IPS-NIHi7 (cell line): ENCODE measurements at regions not wholly inside any gene's neighbourhood (a gene's known extent, or its start where the extent isn't known, plus 50 kb on each side); places are given as distances from the start of the nearest gene placed in this dataset.

Experiments
- DNase-seq: peaks from one replicate; pipeline ENCODE4 v3.0.0; 2012; ENCODE audit warnings: mixed read lengths; ENCODE audit errors: extremely low spot score

DNA sequence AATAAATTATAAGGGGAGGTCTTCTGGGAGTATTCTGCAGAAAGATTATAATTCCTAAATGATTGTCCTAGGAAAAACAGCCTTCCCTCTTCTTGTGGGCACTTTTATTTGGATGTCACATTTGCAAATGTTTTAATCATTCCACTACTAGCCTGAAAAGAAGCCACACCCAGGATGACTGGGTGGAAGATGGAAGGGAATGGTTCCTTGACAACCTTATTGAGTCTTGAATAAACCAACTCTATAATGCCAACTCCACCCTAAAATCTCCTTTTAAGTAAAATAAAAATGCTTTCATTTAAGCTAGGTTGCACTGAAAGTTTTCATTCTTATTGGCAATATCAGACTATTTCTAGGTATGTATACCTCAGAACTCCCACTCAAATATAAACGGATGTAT, 494.6 kb downstream of the RFC3 start:
- no peak for DNase-seq

DNA sequence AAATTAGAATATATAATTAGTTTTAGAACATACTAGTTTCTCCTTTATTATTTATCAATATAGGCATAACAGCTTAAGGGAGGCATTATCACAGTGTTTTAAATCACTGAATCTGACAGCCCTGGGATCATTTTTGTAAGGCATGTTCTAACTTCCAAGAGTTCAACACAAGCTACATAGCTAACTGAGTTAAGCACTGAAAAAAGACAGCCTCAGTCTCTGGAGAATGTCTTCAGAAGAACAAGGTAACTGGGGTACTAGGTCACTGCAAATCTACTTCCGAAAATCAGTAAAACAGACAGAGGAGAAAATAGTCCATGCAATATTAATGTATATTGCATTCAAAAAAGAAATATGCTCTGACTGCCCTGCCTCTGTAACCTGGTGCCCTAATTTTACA, 502.1 kb downstream of the RFC3 start:
- DNase-seq = no peak

GRCh38 chr13:34322014-34322742, 504.2 kb downstream of the RFC3 start:
- DNase-seq = no peak

- no peak for DNase-seq
Measured at GRCh38 chr13:34322743-34323074, 504.8 kb downstream of the RFC3 start.

GRCh38 chr13:34335014-34336007, 517.4 kb downstream of the RFC3 start:
- no peak for DNase-seq

GRCh38 chr13:34338102-34338501, 520.2 kb downstream of the RFC3 start:
- no peak for DNase-seq

DNA sequence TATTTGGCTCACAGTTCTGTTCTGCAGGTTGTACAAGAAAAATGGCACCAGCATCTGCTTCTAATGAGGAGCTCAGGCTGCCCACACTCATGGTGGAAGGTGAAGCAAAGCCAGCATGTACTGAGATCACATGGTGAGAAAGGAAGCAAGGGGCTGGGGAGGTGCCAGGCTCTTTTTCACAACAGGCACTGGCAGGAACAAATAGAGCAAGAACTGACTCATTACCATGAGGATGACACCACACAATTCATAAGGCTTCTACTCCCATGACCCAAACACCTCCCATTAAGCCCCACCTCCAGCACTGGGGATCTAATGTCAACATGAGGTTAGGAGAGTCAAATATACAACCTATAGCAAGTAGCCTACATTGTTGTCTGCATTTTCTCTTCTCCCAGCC, 522.6 kb downstream of the RFC3 start:
- no peak for DNase-seq

DNA sequence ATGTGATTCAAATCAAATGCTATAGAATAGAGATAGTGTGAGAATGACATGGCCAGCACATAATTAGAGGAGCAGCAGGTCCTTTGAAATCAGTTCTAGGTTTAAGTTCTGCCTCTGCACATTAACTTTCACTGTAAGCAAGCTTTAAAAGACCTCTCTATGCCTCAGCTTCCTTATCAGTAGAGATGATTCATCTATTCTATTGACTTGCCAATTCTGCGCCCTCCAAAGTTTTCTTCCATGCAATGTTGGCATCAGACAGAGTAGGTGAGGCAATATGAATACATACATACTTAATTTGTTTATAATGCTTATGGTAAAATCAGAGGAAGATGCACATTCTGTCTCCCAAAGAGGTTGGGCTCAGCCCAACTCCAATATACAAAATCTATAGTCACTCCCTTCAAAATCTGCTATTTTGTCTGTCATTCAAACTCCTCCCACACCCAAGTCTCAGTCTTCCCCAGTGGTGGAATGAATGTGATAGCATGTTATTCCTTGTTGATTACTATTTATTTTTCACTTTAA, 525.5 kb downstream of the RFC3 start:
- no peak for DNase-seq

DNA sequence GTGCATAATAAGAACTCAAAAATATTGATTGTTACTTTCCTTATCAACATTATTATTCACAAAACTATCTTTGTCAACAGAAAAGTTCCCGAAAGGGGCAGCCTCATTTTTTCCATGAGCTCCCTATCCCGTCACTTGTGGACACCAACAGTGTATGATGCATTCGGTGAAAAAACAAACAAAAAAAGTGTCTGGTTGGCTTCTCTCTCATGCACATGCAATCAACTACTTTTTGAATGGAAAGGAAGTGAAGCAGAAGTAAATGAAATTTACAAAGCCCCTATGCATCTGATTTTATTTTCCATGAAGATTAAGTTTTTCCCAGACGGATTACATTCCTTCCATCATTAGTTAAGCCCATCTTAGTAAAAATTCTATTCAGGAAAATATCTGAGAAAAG, 526.9 kb downstream of the RFC3 start:
- DNase-seq = no peak

DNA sequence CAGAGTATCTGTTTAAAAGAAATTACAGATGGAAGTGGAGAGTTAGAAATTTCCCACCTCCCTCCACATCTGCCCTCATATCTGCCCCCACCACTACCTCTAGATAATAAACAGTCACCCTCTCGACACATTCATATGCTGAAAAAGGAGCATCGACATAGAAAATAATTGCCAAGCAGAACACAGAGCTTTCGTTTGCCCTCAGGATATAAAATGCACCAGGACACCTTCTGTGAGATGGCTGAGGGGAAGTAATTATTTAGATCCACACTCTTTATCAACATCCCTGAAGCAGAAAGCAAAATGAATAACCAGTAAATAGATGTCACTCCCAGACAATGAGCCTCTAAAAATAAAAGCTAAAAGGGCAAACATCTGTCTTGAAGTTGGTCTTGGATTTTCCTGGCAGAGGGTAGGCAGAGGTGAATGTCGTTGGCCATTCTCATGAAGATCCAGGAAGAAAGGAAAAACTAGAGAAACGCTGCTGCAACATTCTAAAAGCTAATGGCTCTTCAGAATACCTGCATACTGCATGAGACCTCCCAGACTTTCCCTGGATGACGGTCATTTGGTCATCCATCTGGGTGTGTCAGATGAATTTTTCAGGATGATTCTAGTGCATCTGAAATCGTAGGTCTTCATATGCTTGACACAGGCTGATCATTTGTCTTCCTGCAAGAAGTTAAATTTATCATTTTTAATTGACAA, 527.5 kb downstream of the RFC3 start:
- no peak for DNase-seq

- no peak for DNase-seq
Measured at GRCh38 chr13:34346626-34347025, 528.7 kb downstream of the RFC3 start.

DNA sequence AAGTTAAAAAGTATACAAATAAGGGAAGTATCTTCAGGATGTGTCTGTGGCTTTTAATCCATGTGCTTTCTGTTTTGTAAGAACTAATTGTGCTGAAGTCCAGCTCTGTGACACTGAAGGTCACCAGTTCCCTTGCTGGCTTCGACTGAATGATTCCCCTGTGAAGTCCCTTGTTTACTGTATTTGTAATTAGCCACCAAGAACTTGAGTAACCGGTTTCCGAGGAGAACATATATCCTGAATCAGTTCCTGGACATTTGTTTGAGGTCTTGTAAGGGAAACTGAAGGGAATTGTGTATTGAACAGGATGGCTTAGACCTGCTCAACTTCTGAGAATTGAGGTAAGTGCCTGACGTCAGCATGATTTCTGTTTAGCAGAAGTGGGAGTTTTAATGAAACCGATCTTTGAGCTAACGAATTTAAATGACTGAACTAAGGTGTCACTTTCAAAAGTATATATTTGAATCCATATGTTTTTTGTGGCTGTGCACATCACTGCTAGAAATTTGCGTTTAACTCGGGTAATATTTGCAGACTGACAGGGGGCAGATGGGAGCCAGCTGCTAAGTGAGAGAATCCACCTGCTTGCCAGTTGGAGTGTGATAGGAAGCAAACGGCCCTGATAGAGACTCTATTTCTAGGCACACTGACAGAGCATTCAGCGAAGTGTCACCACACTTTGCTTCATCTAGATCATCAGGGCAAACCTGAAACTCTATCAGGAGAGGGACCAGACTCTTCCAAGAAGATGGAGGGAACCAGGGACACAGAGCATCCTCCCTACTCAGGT, 530.0 kb downstream of the RFC3 start:
- no peak for DNase-seq

GRCh38 chr13:34349091-34349722, 531.3 kb downstream of the RFC3 start:
- DNase-seq = no peak

DNA sequence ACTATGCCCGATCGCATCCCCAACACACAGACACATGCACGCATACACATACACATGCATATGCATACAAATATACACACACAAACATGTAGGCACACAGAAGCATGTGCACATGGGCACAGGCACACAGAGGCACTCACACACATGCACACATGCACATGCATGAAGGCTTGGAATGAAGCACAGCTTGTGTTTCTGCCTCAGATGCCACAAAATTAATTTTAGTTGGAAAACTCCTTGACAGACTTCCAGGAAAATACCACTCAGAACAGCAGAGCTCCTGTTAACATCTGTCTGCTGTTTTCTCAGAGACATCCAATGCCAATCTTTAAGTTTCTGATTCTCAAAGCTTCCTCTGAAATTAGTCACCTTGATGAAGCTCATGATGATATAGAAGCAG, 532.7 kb downstream of the RFC3 start:
- no peak for DNase-seq

DNA sequence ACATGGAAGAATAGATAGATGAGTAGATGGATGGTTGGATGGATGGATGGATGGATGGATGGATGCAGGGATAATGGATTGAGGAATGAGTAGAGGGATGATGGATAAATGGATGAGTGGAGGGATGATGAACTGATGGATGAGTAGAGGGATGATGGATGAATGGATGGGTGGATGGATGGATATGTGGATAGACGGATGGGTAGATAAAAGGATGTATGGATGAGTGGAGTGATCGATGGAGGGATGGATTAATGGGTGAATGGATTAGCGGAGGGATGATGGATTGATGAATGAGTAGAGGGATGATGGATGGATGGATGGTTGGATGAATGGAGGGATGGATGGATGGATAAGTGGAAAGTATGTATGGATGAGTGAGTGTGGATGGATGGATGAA, 533.2 kb downstream of the RFC3 start:
- no peak for DNase-seq

GRCh38 chr13:34352958-34353357, 535.0 kb downstream of the RFC3 start:
- no peak for DNase-seq

- no peak for DNase-seq
Measured at GRCh38 chr13:34356686-34357434, 538.9 kb downstream of the RFC3 start.

- peak; percentile 26 for DNase-seq
Measured at GRCh38 chr13:34357435-34358232, 539.7 kb downstream of the RFC3 start.

GRCh38 chr13:34358811-34359513, 541.0 kb downstream of the RFC3 start:
- DNase-seq = no peak
